ENCODE measurements at regions not wholly inside any gene's neighbourhood (a gene's known extent, or its start where the extent isn't known, plus 50 kb on each side); places are given as distances from the start of the nearest gene placed in this dataset.
A peak's percentile ranks its signal among the peaks of the same experiment; 100 is the strongest.

GRCh38 chr3:191795196-191795595, 334.2 kb downstream of the PYDC2 start:
- TF ChIP-seq CTCF (conservative IDR thresholded peaks at IDR 0.05) (no peak), ZFX (IDR thresholded peaks at IDR 0.05) (no peak)
- no peak overlapping the region for H3K27ac ChIP-seq

DNA sequence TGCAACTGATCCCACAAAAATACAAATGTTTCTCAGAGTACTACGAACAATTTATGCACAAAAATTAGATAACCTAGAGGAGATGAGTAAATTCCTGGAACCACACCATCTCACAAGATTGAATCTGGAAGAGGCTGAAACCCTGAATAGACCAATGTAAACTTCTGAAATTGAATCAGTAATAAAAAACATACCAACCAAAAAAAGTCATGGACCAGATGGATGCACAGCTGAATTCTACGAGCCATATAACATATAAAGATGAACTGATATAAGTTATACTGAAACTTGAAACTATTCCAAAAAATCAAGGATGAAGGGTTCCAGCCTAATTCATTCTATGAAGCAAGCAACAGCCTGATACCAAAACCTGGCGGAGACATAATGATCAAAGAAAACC, 336.3 kb downstream of the PYDC2 start:
- H3K27ac ChIP-seq, result no peak overlapping the region
- no peak for TF ChIP-seq ZFX (IDR thresholded peaks at IDR 0.05)

DNA sequence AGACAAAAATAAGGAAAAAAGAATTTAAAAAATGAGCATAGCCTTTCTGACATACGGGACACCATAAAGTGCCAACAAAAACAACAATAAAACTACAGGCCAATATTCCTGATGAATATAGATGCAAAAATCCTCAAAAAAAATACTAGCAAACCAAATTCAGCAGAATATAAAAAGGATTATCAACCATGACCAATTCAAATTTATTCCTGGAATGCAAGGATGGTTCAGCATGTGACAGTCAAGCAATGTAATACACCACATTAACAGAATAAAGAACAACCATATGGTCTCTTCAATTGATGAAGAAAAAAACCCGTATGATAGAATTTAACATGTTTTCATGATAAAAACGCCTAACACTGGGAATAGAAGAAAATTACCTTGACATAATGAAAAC, 341.7 kb downstream of the PYDC2 start:
- TF ChIP-seq ZFX (IDR thresholded peaks at IDR 0.05) (no peak), CTCF (conservative IDR thresholded peaks at IDR 0.05) (no peak)
- H3K27ac ChIP-seq, result no peak overlapping the region

DNA sequence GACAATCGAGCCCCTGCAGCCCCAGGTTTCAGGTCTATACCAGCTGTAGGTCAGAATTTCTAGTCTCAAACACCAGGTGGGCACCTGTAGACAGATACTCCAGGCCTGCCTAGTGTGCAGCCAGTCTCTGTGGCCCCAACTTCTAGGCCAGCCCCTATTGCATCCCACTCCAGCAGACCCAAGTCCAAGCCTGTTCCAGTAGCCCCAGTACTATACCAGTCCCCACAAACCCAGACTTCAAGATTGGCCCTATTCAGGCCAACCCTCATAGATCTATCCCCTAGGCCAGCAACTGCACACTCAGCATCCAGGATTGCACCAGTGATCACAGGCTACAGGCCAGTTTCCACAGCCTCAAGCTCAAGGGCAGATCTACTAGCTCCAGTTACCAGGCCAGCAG, 344.0 kb downstream of the PYDC2 start:
- TF ChIP-seq ZFX (IDR thresholded peaks at IDR 0.05), result no peak
- TF ChIP-seq CTCF (conservative IDR thresholded peaks at IDR 0.05), result no peak

GRCh38 chr3:191808073-191808472, 347.1 kb downstream of the PYDC2 start:
- no peak overlapping the region for H3K27ac ChIP-seq
- no peak for TF ChIP-seq ZFX (IDR thresholded peaks at IDR 0.05)
- TF ChIP-seq CTCF (conservative IDR thresholded peaks at IDR 0.05), result no peak

More for the DNA sequence above, 344.0 kb downstream of the PYDC2 start:
- no peak overlapping the region for H3K27ac ChIP-seq

GRCh38 chr3:191809326-191809949, 348.5 kb downstream of the PYDC2 start:
- H3K27ac ChIP-seq, result no peak overlapping the region
- TF ChIP-seq ZFX (IDR thresholded peaks at IDR 0.05) (no peak), CTCF (conservative IDR thresholded peaks at IDR 0.05) (0 out of 2 replicates have a peak, but pooled peaks have one; percentile 15)

- H3K27ac ChIP-seq, result no peak overlapping the region
- TF ChIP-seq CTCF (conservative IDR thresholded peaks at IDR 0.05) (no peak), ZFX (IDR thresholded peaks at IDR 0.05) (no peak)
Measured at GRCh38 chr3:191813245-191813644, 352.3 kb downstream of the PYDC2 start.

GRCh38 chr3:191848818-191849217, 387.9 kb downstream of the PYDC2 start:
- TF ChIP-seq CTCF (conservative IDR thresholded peaks at IDR 0.05), result no peak
- H3K27ac ChIP-seq, result no peak overlapping the region
